GM23338 (cell line): ENCODE measurements at regions not wholly inside any gene's neighbourhood (a gene's known extent, or its start where the extent isn't known, plus 50 kb on each side); places are given as distances from the start of the nearest gene placed in this dataset.

Source experiments
- ATAC-seq: fragments of 200-7000 bp; cut with Tn5 transposase; 3 replicates; pipeline ENCODE4 v1.9.1; 2020
- DNase-seq: peaks from one replicate; pipeline ENCODE4 v3.0.0-alpha.2; 2015; ENCODE audit warnings: low spot score
- H2AFZ ChIP-seq: fragments of 200-600 bp; sonication (generic); 2 replicates; pipeline ENCODE4 v1.8.0; 2016; ENCODE audit warnings: antibody characterized with exemption, mild to moderate bottlenecking, moderate library complexity
- H3F3A ChIP-seq: fragments of 200-600 bp; sonication (generic); replicated peaks from 2 replicates; pipeline ENCODE4 v1.8.0; 2017; ENCODE audit warnings: antibody characterized with exemption, mixed run types, low read depth
- H3K27ac ChIP-seq: fragments of 200-600 bp; sonication (generic); 2 replicates; pipeline ENCODE4 v1.6.1; 2016; ENCODE audit warnings: low read depth
- H3K27me3 ChIP-seq: fragments of 200-600 bp; sonication (generic); 2 replicates; pipeline ENCODE4 v1.8.0; 2016; ENCODE audit warnings: mild to moderate bottlenecking, mixed run types, moderate library complexity; ENCODE audit not compliant: insufficient read depth
- H3K36me3 ChIP-seq: fragments of 200-600 bp; sonication (generic); 2 replicates; pipeline ENCODE4 v1.8.0; 2016; ENCODE audit warnings: mild to moderate bottlenecking; ENCODE audit not compliant: insufficient read depth
- H3K4me1 ChIP-seq: fragments of 200-600 bp; sonication (generic); 2 replicates; pipeline ENCODE4 v1.8.0; 2016; ENCODE audit warnings: mild to moderate bottlenecking, moderate library complexity; ENCODE audit not compliant: insufficient read depth
- H3K4me2 ChIP-seq: fragments of 200-600 bp; sonication (generic); 2 replicates; pipeline ENCODE4 v1.7.1; 2017; ENCODE audit warnings: mixed run types
- H3K4me3 ChIP-seq: fragments of 200-600 bp; sonication (generic); 2 replicates; pipeline ENCODE4 v1.6.1; 2016; ENCODE audit warnings: mixed run types
- H3K79me2 ChIP-seq: fragments of 200-600 bp; sonication (generic); replicated peaks from 2 replicates; pipeline ENCODE4 v1.8.0; 2017; ENCODE audit warnings: mild to moderate bottlenecking; ENCODE audit not compliant: insufficient read depth
- H3K9me2 ChIP-seq: fragments of 200-600 bp; sonication (generic); 2 replicates; pipeline ENCODE4 v1.8.0; 2017; ENCODE audit not compliant: insufficient read depth
- H4K20me1 ChIP-seq: fragments of 200-600 bp; sonication (generic); replicated peaks from 2 replicates; pipeline ENCODE4 v1.8.0; 2017; ENCODE audit warnings: mild to moderate bottlenecking; ENCODE audit not compliant: insufficient read depth
- H3K27ac Mint-ChIP-seq: 2 replicates; pipeline ENCODE4 v1.8.0; 2020; ENCODE audit warnings: inconsistent platforms, mild to moderate bottlenecking, moderate library complexity, mixed read lengths
- H3K27me3 Mint-ChIP-seq: 3 replicates; pipeline ENCODE4 v1.8.0; 2022; ENCODE audit warnings: low read depth, mild to moderate bottlenecking, moderate library complexity, mixed read lengths, inconsistent platforms; ENCODE audit not compliant: insufficient read depth, poor library complexity
- H3K36me3 Mint-ChIP-seq: 3 replicates; pipeline ENCODE4 v1.8.0; 2021; ENCODE audit warnings: low read depth, mild to moderate bottlenecking, inconsistent platforms, moderate library complexity, mixed read lengths
- H3K4me1 Mint-ChIP-seq: 3 replicates; pipeline ENCODE4 v1.8.0; 2020; ENCODE audit warnings: mild to moderate bottlenecking, inconsistent platforms, mixed read lengths
- H3K4me3 Mint-ChIP-seq: 3 replicates; pipeline ENCODE4 v1.8.0; 2021; ENCODE audit warnings: moderate library complexity, mild to moderate bottlenecking, inconsistent platforms, mixed read lengths
- H3K9me3 Mint-ChIP-seq: 3 replicates; pipeline ENCODE4 v1.8.0; 2020; ENCODE audit warnings: moderate library complexity, mild to moderate bottlenecking, inconsistent platforms, mixed read lengths
- CREB1 ChIP-seq: fragments of 250-450 bp; sonication (Bioruptor Pico); IDR thresholded peaks from 2 replicates; pipeline ENCODE4 v1.5.0; 2020; ENCODE audit warnings: low read depth, mild to moderate bottlenecking, moderate library complexity
- EZH2 ChIP-seq: fragments of 200-600 bp; sonication (generic); IDR thresholded peaks from one replicate; pipeline ENCODE4 v1.8.0; 2017; ENCODE audit warnings: antibody characterized with exemption, mild to moderate bottlenecking, low read depth; ENCODE audit not compliant: unreplicated experiment
- EZH2phosphoT487 ChIP-seq: fragments of 200-600 bp; sonication (generic); IDR thresholded peaks from one replicate; pipeline ENCODE4 v1.8.1; 2018; ENCODE audit warnings: antibody characterized with exemption; ENCODE audit not compliant: unreplicated experiment
- JUNB ChIP-seq: IDR thresholded peaks from one replicate; pipeline ENCODE4 v1.6.1; 2016; ENCODE audit warnings: antibody characterized with exemption; ENCODE audit not compliant: unreplicated experiment
- NANOG ChIP-seq: IDR thresholded peaks from 2 replicates; pipeline ENCODE4 v1.6.1; 2016; ENCODE audit warnings: antibody characterized with exemption, borderline replicate concordance
- POLR2AphosphoS5 ChIP-seq: IDR thresholded peaks from 2 replicates; pipeline ENCODE4 v1.6.1; 2016; ENCODE audit warnings: antibody characterized with exemption, low read depth
- STAT1 ChIP-seq: IDR thresholded peaks from one replicate; pipeline ENCODE4 v1.6.1; 2016; ENCODE audit warnings: antibody characterized with exemption; ENCODE audit not compliant: unreplicated experiment
- ZNF114 ChIP-seq: fragments of 250-450 bp; sonication (Bioruptor Pico); IDR thresholded peaks from 2 replicates; pipeline ENCODE4 v1.5.0; 2020; ENCODE audit warnings: mild to moderate bottlenecking, moderate library complexity
- ZNF331 ChIP-seq: fragments of 250-450 bp; sonication (Bioruptor Pico); IDR thresholded peaks from 2 replicates; pipeline ENCODE4 v1.5.0; 2020; ENCODE audit warnings: low read depth, mild to moderate bottlenecking, moderate library complexity
- TF ChIP-seq, protein P1 (sequence below): fragments of 250-450 bp; sonication (Bioruptor Pico); IDR thresholded peaks from 2 replicates; pipeline ENCODE4 v1.5.0; 2020; ENCODE audit warnings: mild to moderate bottlenecking, moderate library complexity
- TF ChIP-seq, protein P2 (sequence below), 2 experiments: fragments of 200-600 bp in 1 of 2; sonication (generic) in 1 of 2; conservative IDR thresholded peaks; 2 replicates each; pipeline versions ENCODE4 v1.5.1 to v1.6.1; 2016 to 2017; ENCODE audit warnings: antibody characterized with exemption in 2 of 2, low read depth in 2 of 2, mild to moderate bottlenecking in 2 of 2, moderate library complexity in 1 of 2
- TF ChIP-seq, protein P3 (sequence below): IDR thresholded peaks from one replicate; pipeline ENCODE4 v1.6.1; 2018; ENCODE audit warnings: antibody characterized with exemption; ENCODE audit not compliant: unreplicated experiment
- TF ChIP-seq, protein P4 (sequence below): IDR thresholded peaks from 2 replicates; pipeline ENCODE4 v1.6.1; 2016; ENCODE audit warnings: antibody characterized with exemption

DNA sequence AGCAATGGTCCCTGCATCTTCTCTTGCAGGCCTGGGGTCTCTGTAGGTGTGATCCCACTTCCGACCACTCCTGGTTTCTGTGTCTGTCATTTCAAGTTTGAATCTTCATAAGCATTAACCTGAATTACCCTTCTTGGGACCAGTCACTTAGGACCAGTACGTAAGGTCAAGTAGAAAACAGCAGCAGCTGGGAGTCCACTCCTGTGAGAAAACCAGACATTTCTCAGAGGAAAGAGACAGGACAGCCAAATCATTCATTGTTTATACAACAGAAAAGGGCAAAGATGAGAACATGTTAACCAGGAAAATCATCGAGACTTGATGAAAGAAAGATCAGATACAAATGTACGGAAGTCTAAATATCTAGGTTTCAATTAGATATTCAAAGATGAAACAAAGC, 163.0 kb downstream of the MREG start:
- H3K79me2 ChIP-seq, result no peaks in the 10 kb centered on the region
- TF ChIP-seq CREB1 (CRISPR knock-in tag) (no peak), EZH2 (no peak), NANOG (no peak), STAT1 (no peak), ZNF114 (no peak), POLR2AphosphoS5 (no peak), EZH2phosphoT487 (no peak), ZNF331 (CRISPR knock-in tag) (no peak), JUNB (no peak)
- TF ChIP-seq, protein P1, sequence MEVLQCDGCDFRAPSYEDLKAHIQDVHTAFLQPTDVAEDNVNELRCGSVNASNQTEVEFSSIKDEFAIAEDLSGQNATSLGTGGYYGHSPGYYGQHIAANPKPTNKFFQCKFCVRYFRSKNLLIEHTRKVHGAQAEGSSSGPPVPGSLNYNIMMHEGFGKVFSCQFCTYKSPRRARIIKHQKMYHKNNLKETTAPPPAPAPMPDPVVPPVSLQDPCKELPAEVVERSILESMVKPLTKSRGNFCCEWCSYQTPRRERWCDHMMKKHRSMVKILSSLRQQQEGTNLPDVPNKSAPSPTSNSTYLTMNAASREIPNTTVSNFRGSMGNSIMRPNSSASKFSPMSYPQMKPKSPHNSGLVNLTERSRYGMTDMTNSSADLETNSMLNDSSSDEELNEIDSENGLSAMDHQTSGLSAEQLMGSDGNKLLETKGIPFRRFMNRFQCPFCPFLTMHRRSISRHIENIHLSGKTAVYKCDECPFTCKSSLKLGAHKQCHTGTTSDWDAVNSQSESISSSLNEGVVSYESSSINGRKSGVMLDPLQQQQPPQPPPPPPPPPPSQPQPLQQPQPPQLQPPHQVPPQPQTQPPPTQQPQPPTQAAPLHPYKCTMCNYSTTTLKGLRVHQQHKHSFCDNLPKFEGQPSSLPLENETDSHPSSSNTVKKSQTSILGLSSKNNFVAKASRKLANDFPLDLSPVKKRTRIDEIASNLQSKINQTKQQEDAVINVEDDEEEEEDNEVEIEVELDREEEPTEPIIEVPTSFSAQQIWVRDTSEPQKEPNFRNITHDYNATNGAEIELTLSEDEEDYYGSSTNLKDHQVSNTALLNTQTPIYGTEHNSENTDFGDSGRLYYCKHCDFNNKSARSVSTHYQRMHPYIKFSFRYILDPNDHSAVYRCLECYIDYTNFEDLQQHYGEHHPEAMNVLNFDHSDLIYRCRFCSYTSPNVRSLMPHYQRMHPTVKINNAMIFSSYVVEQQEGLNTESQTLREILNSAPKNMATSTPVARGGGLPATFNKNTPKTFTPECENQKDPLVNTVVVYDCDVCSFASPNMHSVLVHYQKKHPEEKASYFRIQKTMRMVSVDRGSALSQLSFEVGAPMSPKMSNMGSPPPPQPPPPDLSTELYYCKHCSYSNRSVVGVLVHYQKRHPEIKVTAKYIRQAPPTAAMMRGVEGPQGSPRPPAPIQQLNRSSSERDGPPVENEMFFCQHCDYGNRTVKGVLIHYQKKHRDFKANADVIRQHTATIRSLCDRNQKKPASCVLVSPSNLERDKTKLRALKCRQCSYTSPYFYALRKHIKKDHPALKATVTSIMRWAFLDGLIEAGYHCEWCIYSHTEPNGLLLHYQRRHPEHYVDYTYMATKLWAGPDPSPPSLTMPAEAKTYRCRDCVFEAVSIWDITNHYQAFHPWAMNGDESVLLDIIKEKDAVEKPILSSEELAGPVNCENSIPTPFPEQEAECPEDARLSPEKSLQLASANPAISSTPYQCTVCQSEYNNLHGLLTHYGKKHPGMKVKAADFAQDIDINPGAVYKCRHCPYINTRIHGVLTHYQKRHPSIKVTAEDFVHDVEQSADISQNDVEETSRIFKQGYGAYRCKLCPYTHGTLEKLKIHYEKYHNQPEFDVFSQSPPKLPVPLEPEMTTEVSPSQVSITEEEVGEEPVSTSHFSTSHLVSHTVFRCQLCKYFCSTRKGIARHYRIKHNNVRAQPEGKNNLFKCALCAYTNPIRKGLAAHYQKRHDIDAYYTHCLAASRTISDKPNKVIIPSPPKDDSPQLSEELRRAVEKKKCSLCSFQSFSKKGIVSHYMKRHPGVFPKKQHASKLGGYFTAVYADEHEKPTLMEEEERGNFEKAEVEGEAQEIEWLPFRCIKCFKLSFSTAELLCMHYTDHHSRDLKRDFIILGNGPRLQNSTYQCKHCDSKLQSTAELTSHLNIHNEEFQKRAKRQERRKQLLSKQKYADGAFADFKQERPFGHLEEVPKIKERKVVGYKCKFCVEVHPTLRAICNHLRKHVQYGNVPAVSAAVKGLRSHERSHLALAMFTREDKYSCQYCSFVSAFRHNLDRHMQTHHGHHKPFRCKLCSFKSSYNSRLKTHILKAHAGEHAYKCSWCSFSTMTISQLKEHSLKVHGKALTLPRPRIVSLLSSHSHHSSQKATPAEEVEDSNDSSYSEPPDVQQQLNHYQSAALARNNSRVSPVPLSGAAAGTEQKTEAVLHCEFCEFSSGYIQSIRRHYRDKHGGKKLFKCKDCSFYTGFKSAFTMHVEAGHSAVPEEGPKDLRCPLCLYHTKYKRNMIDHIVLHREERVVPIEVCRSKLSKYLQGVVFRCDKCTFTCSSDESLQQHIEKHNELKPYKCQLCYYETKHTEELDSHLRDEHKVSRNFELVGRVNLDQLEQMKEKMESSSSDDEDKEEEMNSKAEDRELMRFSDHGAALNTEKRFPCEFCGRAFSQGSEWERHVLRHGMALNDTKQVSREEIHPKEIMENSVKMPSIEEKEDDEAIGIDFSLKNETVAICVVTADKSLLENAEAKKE, result no peak
- TF ChIP-seq, protein P2, sequence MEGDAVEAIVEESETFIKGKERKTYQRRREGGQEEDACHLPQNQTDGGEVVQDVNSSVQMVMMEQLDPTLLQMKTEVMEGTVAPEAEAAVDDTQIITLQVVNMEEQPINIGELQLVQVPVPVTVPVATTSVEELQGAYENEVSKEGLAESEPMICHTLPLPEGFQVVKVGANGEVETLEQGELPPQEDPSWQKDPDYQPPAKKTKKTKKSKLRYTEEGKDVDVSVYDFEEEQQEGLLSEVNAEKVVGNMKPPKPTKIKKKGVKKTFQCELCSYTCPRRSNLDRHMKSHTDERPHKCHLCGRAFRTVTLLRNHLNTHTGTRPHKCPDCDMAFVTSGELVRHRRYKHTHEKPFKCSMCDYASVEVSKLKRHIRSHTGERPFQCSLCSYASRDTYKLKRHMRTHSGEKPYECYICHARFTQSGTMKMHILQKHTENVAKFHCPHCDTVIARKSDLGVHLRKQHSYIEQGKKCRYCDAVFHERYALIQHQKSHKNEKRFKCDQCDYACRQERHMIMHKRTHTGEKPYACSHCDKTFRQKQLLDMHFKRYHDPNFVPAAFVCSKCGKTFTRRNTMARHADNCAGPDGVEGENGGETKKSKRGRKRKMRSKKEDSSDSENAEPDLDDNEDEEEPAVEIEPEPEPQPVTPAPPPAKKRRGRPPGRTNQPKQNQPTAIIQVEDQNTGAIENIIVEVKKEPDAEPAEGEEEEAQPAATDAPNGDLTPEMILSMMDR (conservative IDR thresholded peaks at IDR 0.05; ENCODE audit: low read depth in 2 of 2), result no peak
- TF ChIP-seq, protein P3, sequence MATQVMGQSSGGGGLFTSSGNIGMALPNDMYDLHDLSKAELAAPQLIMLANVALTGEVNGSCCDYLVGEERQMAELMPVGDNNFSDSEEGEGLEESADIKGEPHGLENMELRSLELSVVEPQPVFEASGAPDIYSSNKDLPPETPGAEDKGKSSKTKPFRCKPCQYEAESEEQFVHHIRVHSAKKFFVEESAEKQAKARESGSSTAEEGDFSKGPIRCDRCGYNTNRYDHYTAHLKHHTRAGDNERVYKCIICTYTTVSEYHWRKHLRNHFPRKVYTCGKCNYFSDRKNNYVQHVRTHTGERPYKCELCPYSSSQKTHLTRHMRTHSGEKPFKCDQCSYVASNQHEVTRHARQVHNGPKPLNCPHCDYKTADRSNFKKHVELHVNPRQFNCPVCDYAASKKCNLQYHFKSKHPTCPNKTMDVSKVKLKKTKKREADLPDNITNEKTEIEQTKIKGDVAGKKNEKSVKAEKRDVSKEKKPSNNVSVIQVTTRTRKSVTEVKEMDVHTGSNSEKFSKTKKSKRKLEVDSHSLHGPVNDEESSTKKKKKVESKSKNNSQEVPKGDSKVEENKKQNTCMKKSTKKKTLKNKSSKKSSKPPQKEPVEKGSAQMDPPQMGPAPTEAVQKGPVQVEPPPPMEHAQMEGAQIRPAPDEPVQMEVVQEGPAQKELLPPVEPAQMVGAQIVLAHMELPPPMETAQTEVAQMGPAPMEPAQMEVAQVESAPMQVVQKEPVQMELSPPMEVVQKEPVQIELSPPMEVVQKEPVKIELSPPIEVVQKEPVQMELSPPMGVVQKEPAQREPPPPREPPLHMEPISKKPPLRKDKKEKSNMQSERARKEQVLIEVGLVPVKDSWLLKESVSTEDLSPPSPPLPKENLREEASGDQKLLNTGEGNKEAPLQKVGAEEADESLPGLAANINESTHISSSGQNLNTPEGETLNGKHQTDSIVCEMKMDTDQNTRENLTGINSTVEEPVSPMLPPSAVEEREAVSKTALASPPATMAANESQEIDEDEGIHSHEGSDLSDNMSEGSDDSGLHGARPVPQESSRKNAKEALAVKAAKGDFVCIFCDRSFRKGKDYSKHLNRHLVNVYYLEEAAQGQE, result no peak
- TF ChIP-seq, protein P4, sequence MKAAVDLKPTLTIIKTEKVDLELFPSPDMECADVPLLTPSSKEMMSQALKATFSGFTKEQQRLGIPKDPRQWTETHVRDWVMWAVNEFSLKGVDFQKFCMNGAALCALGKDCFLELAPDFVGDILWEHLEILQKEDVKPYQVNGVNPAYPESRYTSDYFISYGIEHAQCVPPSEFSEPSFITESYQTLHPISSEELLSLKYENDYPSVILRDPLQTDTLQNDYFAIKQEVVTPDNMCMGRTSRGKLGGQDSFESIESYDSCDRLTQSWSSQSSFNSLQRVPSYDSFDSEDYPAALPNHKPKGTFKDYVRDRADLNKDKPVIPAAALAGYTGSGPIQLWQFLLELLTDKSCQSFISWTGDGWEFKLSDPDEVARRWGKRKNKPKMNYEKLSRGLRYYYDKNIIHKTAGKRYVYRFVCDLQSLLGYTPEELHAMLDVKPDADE, result no peak
- Mint-ChIP-seq H3K36me3 (peaks cover 15% of the 10 kb centered on the region), H3K9me3 (peaks cover 21% of the 10 kb centered on the region), H3K27me3 (peaks cover 4% of the 10 kb centered on the region), H3K4me1 (peaks cover 5% of the 10 kb centered on the region; the same call in 2 of the 3 replicates), H3K4me3 (no peak overlapping the region), H3K27ac (no peak overlapping the region)
- no peak overlapping the region for H3K27ac ChIP-seq
- no peak overlapping the region for H3K4me2 ChIP-seq
- no peak for ATAC-seq
- H3F3A ChIP-seq, result no peaks in the 10 kb centered on the region
- H3K4me1 ChIP-seq, result peaks cover 11% of the 10 kb centered on the region; the same call in 1 of the 2 replicates
- H3K36me3 ChIP-seq, result no peaks in the 10 kb centered on the region
- H3K4me3 ChIP-seq, result no peak overlapping the region
- H3K27me3 ChIP-seq, result no peaks in the 10 kb centered on the region
- DNase-seq, result no peak
- no peak overlapping the region for H2AFZ ChIP-seq
- H3K9me2 ChIP-seq, result 0 out of 2 replicates have a peak, but pooled peaks cover 4% of the 10 kb centered on the region
- no peaks in the 10 kb centered on the region for H4K20me1 ChIP-seq
